ENCODE measurements at regions not wholly inside any gene's neighbourhood (a gene's known extent, or its start where the extent isn't known, plus 50 kb on each side); places are given as distances from the start of the nearest gene placed in this dataset.

DNA sequence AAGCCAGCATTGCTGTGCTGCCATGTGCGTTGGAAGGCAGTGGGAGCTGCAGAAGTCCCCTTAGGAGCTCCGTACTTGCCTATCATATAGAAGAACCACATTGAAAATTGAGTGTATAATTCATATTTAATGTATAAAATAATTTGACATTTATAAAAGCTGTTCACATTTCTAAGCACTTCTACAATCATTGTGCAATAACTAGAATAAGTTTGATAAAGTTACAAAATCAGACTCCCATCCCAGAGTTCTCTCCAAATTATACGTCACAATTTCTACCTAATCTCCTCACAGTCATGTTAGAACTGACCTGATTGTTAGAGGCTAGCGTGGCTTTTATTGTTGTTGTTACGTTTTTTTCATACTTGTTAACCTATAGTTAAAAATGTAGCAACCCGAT is 123.5 kb upstream of the ZNF366 start:
- H3K27me3 ChIP-seq: no peaks in the 10 kb centered on the region
- no peak for DNase-seq
- 84 to 91% (median 86%) methylated on average over 6 of the region's 6 CpGs for WGBS, 4 donors
- TF ChIP-seq POLR2A (IDR thresholded peaks at IDR 0.05): no peak
- TF ChIP-seq CTCF (IDR thresholded peaks at IDR 0.05): no peak
- H3K36me3 ChIP-seq (replicated peaks in 1 of 2): no peaks in the 10 kb centered on the region
- H3K4me1 ChIP-seq (replicated peaks in 1 of 2): no peaks in the 10 kb centered on the region
- no peak overlapping the region for H3K4me3 ChIP-seq
- intact Hi-C loops (cut with DNase I): no loop called here
- H3K9me3 ChIP-seq (replicated peaks in 1 of 3): no peaks in the 10 kb centered on the region
- H3K27ac ChIP-seq: no peak overlapping the region

DNA sequence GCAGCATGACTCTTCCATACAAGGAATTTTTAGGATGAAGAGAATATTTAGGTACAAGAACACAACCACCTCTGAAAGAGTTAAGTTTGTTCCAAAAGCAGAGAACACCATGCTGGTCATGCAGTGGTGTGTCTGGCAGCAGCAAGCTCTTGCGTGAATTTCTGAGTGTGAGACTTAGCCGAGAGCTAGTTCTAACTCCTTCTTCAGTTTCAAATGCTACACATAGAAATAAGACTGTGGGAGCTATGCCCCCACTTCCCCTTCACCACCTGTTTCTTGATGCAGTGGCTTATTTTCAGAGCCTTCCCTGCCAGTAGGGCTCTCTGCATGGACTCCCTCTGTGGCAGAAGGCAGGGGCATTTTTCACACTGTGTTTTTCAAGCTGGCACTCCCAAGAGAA is 122.9 kb upstream of the ZNF366 start:
- DNase-seq: no peak
- WGBS, 4 donors: 77 to 89% (median 83%) methylated on average over 2 of the region's 2 CpGs
- Histone ChIP-seq H3K27me3 (no peaks in the 10 kb centered on the region), H3K27ac (no peak overlapping the region), H3K4me3 (no peak overlapping the region), H3K9me3 (replicated peaks in 1 of 3) (no peaks in the 10 kb centered on the region), H3K4me1 (replicated peaks in 1 of 2) (no peaks in the 10 kb centered on the region), H3K36me3 (replicated peaks in 1 of 2) (no peaks in the 10 kb centered on the region)
- TF ChIP-seq POLR2A (IDR thresholded peaks at IDR 0.05) (no peak), CTCF (IDR thresholded peaks at IDR 0.05) (no peak)
- intact Hi-C loops (cut with DNase I): no loop called here

DNA sequence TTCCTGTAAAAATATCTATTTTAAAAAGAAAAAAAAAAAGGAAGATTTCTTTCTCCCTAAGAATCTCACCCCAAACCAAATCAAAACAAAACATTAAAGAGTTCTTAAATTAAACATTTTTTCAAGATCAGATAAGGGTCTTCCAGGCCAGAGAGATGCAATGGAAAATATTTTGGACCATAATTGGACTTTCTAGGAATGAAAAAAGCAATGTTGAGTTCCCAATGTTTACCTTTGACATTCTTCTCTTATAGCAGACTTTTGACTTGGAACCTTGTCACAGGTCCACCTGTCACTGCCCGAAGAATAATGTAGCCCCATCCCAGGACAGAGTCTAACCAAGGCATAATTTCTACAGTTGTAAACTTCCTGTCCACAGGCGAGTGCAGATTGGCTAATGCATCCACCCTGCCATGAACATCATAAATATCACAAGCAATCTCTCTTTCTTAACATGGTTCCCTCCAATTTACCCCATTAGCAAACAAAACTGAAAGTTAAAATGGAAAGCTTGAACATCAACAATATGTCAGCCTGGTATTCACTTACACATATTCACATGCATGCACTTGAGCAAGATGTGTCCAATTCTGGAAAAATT is 121.7 kb upstream of the ZNF366 start:
- H3K36me3 ChIP-seq (replicated peaks in 1 of 2): no peaks in the 10 kb centered on the region
- no peaks in the 10 kb centered on the region for H3K9me3 ChIP-seq (replicated peaks in 1 of 3)
- no peak for DNase-seq
- no peak overlapping the region for H3K4me3 ChIP-seq
- H3K27ac ChIP-seq: no peak overlapping the region
- intact Hi-C loops (cut with DNase I): no loop called here
- H3K27me3 ChIP-seq: no peaks in the 10 kb centered on the region
- no peaks in the 10 kb centered on the region for H3K4me1 ChIP-seq (replicated peaks in 1 of 2)
- WGBS, 4 donors: 67 to 81% (median 76%) methylated on average over 2 of the region's 2 CpGs
- TF ChIP-seq CTCF (IDR thresholded peaks at IDR 0.05): no peak
- TF ChIP-seq POLR2A (IDR thresholded peaks at IDR 0.05): no peak

GRCh38 chr5:72625332-72625731 is 118.1 kb upstream of the ZNF366 start:
- Histone ChIP-seq H3K27me3 (no peaks in the 10 kb centered on the region), H3K27ac (no peak overlapping the region), H3K4me1 (replicated peaks in 1 of 2) (no peaks in the 10 kb centered on the region), H3K9me3 (replicated peaks in 1 of 3) (no peaks in the 10 kb centered on the region), H3K4me3 (no peak overlapping the region), H3K36me3 (replicated peaks in 1 of 2) (no peaks in the 10 kb centered on the region)
- no peak for DNase-seq
- intact Hi-C loops (cut with DNase I): no loop called here
- TF ChIP-seq CTCF (IDR thresholded peaks at IDR 0.05) (no peak), POLR2A (IDR thresholded peaks at IDR 0.05) (no peak)
